Nephron progenitor cell (in vitro differentiated cells): ENCODE measurements at regions not wholly inside any gene's neighbourhood (a gene's known extent, or its start where the extent isn't known, plus 50 kb on each side); places are given as distances from the start of the nearest gene placed in this dataset.

Experiments
- DNase-seq: peaks from one replicate; pipeline ENCODE4 v3.0.0; 2021
- H3K27ac Mint-ChIP-seq: 2 replicates; pipeline ENCODE4 v1.8.0; 2021; ENCODE audit warnings: mild to moderate bottlenecking, moderate library complexity, mixed read lengths
- H3K27me3 Mint-ChIP-seq: 2 replicates; pipeline ENCODE4 v1.8.0; 2021; ENCODE audit warnings: mild to moderate bottlenecking, low read depth, mixed read lengths; ENCODE audit not compliant: poor library complexity
- H3K36me3 Mint-ChIP-seq: 2 replicates; pipeline ENCODE4 v1.8.0; 2021; ENCODE audit warnings: low read depth, mixed read lengths
- H3K4me1 Mint-ChIP-seq: 2 replicates; pipeline ENCODE4 v1.8.0; 2021; ENCODE audit warnings: mixed read lengths
- H3K4me3 Mint-ChIP-seq: 2 replicates; pipeline ENCODE4 v1.8.0; 2021; ENCODE audit warnings: mild to moderate bottlenecking, moderate library complexity, mixed read lengths
- H3K9me3 Mint-ChIP-seq: 2 replicates; pipeline ENCODE4 v1.8.0; 2021; ENCODE audit warnings: mild to moderate bottlenecking, moderate library complexity, mixed read lengths
- TF ChIP-seq, protein P1 (sequence below): fragments of 200-600 bp; sonication (generic); IDR thresholded peaks from 2 replicates; pipeline ENCODE4 v1.5.0; 2021; ENCODE audit warnings: antibody characterized with exemption

DNA sequence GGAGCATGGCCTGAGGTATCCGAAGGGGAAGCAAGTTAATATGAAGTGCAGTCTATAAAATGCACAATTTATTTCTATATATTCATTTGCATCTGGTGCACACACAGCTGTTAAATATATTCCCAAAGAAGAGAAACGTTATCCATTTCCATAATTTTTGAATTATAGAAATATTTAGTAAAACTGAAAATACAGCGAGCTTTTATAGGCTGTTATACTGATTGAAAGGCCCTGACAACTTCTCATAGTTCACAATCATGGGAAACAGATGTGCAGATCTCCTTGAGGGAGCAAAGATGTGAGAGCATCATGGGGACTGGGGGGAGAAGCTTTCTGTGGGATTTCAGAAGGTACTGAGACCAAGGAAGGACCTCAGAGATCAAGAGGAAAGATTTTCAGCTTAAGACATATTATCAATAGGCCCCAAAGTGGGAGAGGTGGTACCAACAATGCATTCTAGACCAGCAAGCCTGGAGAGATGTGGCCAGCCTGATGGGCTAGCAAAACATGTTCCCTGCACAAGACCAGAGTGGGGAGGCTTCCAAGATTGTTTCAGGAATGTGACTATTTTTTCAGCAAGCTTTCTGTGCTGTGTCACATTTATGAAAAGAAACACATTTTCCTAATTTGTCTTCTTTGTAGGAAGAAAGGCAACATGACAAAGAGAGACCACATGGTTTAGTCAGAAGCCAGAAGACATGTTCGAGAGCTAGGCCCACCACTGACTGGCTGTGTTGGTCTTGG, 256.0 kb upstream of the SFRP2 start:
- peaks cover 2% of the 10 kb centered on the region for H3K4me1 Mint-ChIP-seq
- H3K27ac Mint-ChIP-seq, result no peak overlapping the region
- TF ChIP-seq, protein P1, sequence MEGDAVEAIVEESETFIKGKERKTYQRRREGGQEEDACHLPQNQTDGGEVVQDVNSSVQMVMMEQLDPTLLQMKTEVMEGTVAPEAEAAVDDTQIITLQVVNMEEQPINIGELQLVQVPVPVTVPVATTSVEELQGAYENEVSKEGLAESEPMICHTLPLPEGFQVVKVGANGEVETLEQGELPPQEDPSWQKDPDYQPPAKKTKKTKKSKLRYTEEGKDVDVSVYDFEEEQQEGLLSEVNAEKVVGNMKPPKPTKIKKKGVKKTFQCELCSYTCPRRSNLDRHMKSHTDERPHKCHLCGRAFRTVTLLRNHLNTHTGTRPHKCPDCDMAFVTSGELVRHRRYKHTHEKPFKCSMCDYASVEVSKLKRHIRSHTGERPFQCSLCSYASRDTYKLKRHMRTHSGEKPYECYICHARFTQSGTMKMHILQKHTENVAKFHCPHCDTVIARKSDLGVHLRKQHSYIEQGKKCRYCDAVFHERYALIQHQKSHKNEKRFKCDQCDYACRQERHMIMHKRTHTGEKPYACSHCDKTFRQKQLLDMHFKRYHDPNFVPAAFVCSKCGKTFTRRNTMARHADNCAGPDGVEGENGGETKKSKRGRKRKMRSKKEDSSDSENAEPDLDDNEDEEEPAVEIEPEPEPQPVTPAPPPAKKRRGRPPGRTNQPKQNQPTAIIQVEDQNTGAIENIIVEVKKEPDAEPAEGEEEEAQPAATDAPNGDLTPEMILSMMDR, result no peak
- no peak overlapping the region for H3K4me3 Mint-ChIP-seq
- H3K27me3 Mint-ChIP-seq, result no peaks in the 10 kb centered on the region
- DNase-seq, result no peak
- H3K9me3 Mint-ChIP-seq, result peaks cover 6% of the 10 kb centered on the region
- H3K36me3 Mint-ChIP-seq, result no peaks in the 10 kb centered on the region

DNA sequence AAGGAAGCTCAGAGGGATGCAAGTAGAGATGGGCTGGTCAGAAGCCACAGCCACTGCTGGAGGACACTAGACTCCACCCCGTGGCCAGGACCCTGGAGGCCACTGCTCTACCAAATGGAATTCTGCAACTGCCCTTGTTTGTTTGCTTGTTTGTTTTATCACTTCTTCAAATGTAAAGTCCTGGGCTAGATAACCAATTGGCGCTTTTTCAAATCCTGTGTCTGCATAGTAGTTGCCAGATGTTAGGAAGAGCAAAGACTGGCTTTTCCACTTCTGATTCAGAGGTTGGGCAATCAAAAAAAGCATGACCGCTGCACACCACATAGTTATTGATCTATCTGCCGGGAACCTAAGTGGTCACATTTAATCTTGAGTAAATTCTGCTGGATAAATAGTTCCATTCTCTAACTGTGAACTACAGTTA, 255.2 kb upstream of the SFRP2 start:
- H3K27me3 Mint-ChIP-seq, result no peaks in the 10 kb centered on the region
- no peaks in the 10 kb centered on the region for H3K36me3 Mint-ChIP-seq
- no peak overlapping the region for H3K27ac Mint-ChIP-seq
- no peak overlapping the region for H3K4me3 Mint-ChIP-seq
- peaks cover 6% of the 10 kb centered on the region for H3K9me3 Mint-ChIP-seq
- DNase-seq, result no peak
- no peaks in the 10 kb centered on the region for H3K4me1 Mint-ChIP-seq
- TF ChIP-seq, protein P1, result no peak

DNA sequence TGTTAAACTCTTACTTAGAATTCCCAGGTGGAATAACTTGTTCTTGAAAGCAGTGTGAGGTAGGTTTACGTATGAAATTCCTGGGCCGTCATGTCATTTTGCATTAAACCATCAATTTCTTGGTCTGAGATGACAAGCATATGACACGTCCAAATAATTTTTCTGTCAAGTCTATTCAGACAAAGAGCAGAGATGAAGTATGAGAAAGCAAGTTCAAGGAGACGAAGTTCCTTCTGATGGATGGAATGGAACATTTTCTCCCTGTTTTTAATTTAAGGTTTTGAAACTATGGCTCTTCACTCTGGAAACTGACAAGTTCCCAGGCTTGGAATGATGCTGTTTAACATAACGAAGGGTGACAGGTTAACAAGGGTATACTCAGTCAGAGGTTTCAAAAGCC, 252.8 kb upstream of the SFRP2 start:
- DNase-seq, result no peak
- H3K27ac Mint-ChIP-seq, result no peak overlapping the region
- peaks cover 8% of the 10 kb centered on the region for H3K27me3 Mint-ChIP-seq
- H3K36me3 Mint-ChIP-seq, result no peaks in the 10 kb centered on the region
- TF ChIP-seq, protein P1, result no peak
- H3K9me3 Mint-ChIP-seq, result peaks cover under 1% of the 10 kb centered on the region
- no peaks in the 10 kb centered on the region for H3K4me1 Mint-ChIP-seq
- H3K4me3 Mint-ChIP-seq, result no peak overlapping the region

DNA sequence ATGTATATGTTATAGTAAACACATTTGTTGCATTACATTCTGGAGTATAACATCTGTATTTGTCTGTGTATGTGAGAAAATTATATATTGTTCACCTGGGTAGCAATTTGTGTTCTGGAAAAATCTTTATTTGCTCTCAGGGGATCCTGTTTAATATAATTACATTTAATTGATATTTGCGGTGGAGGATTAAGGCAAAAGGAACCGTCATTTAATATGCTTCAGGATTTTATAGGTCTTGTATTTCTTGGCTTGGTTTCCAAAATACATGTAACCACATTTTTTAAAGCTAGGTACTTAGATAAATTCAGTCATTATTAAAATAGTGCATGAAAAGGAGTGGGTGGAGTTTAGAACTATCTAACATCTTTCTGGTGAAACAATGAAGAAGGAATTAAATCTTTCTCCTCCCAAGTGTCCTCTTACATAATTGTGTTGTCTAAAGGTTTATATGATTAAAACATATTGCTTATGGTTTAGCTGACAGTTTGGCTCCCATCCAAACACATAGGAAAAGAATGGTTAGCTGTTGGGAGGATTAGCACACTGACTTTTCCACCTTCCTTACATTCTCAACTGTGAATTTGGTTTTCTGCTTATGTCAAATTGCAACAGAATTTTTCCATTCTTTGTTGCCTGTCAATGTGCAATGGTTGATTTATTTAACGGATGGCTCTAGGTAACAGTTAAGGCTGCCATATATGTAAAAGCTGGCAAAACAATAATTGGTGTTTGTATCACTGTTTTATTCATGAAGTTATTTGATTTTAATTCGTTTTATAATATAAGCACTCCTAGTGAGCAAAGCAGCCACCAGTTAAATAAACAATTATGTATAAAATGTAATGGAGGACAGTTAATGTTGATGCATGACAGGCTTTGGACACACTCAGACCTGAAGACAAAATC, 250.8 kb upstream of the SFRP2 start:
- Mint-ChIP-seq H3K4me1 (no peaks in the 10 kb centered on the region), H3K9me3 (no peaks in the 10 kb centered on the region), H3K27ac (no peak overlapping the region), H3K27me3 (peaks cover 10% of the 10 kb centered on the region), H3K4me3 (no peak overlapping the region), H3K36me3 (no peaks in the 10 kb centered on the region)
- no peak for DNase-seq
- TF ChIP-seq, protein P1, result no peak

DNA sequence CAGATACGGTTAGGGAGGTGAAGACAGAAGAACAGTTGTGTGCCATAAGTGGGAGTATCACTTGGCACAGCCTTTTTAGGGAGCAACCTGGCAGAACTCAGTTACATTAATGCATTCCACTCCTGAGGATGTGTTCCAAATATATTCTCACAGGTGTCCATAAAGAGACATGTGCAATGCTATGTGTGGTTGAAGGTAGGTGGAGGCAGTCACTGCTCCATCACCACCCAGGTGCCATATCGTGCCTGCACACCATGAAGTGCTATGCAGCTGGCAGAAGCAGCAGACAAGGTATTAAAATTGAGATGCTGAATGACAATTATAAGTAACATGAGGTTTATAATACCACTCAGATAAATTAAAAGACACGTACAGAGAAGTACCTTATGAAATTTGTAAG, 248.0 kb upstream of the SFRP2 start:
- Mint-ChIP-seq H3K4me3 (no peak overlapping the region), H3K4me1 (no peaks in the 10 kb centered on the region), H3K9me3 (peaks cover 8% of the 10 kb centered on the region), H3K27ac (no peak overlapping the region), H3K27me3 (peaks cover 11% of the 10 kb centered on the region), H3K36me3 (no peaks in the 10 kb centered on the region)
- no peak for DNase-seq
- TF ChIP-seq, protein P1, result no peak
